ENCODE measurements at regions not wholly inside any gene's neighbourhood (a gene's known extent, or its start where the extent isn't known, plus 50 kb on each side); places are given as distances from the start of the nearest gene placed in this dataset.

DNA sequence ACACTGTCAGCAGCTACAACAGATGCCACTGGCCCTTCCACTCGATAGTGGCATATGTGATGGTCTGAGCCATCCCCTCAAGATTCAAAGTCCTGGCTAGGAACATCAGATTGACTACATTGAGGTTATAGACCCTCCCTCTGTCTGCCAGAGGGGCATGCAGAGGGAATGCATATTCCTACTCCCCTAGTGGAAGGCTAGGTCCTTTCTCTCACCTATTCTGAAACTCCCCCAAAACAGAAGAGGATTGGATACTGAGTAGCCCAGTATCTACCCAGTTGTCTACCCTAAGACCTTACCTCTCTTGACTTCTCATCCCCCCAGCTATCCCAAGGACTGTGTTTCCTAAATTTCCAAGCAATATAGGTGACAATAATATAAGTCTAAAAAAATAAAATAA, 78.5 kb upstream of the PDE4D start:
- intact Hi-C loops (cut with DNase I; ENCODE audit: low total_unique reads): no loop called here
- 67 to 90% (median 81%) methylated on average over 1 of the region's 1 CpG for WGBS, 5 donors
- no peak for TF ChIP-seq POLR2AphosphoS5 (IDR thresholded peaks at IDR 0.05)
- TF ChIP-seq, protein P1, sequence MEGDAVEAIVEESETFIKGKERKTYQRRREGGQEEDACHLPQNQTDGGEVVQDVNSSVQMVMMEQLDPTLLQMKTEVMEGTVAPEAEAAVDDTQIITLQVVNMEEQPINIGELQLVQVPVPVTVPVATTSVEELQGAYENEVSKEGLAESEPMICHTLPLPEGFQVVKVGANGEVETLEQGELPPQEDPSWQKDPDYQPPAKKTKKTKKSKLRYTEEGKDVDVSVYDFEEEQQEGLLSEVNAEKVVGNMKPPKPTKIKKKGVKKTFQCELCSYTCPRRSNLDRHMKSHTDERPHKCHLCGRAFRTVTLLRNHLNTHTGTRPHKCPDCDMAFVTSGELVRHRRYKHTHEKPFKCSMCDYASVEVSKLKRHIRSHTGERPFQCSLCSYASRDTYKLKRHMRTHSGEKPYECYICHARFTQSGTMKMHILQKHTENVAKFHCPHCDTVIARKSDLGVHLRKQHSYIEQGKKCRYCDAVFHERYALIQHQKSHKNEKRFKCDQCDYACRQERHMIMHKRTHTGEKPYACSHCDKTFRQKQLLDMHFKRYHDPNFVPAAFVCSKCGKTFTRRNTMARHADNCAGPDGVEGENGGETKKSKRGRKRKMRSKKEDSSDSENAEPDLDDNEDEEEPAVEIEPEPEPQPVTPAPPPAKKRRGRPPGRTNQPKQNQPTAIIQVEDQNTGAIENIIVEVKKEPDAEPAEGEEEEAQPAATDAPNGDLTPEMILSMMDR (IDR thresholded peaks at IDR 0.05 in 8 of 11, conservative IDR thresholded peaks at IDR 0.05 in 3 of 11): no peak
- no peak for TF ChIP-seq POLR2A (IDR thresholded peaks at IDR 0.05)

DNA sequence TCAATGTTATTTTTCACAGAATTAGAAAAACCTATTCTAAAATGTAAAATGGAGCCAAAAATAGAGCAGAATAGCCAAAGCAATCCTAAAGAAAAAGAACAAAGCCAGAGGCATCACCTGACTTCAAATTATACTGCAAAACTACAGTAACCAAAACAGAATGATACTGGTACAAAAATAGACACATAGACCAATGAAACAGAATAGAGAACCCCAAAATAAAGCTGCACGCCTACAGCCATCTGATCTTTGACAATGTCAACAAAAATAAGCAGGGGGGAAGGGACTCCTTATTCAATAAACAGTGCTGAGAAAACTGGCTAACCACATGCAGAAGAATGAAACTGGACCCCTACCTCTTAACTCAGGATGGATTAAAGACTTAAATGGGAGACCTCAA, 65.8 kb upstream of the PDE4D start:
- 69 to 94% (median 80%) methylated on average over 1 of the region's 1 CpG for WGBS, 5 donors
- no peaks in the 10 kb centered on the region for H3K36me3 ChIP-seq
- no peaks in the 10 kb centered on the region for H3K9me3 ChIP-seq
- no peak for DNase-seq
- TF ChIP-seq POLR2A (IDR thresholded peaks at IDR 0.05) (no peak), POLR2AphosphoS5 (IDR thresholded peaks at IDR 0.05) (no peak)
- TF ChIP-seq, protein P1 (IDR thresholded peaks at IDR 0.05 in 8 of 11, conservative IDR thresholded peaks at IDR 0.05 in 3 of 11): no peak
- H3K27ac ChIP-seq: no peak overlapping the region
- H3K4me1 ChIP-seq: no peaks in the 10 kb centered on the region
- H3K27me3 ChIP-seq (replicated peaks in 1 of 7): no peaks in the 10 kb centered on the region
- intact Hi-C loops (cut with DNase I; ENCODE audit: low total_unique reads): no loop called here
- no peak overlapping the region for H3K4me3 ChIP-seq

More for the DNA sequence above, 78.5 kb upstream of the PDE4D start:
- no peaks in the 10 kb centered on the region for H3K4me1 ChIP-seq
- H3K9me3 ChIP-seq: no peaks in the 10 kb centered on the region
- H3K4me3 ChIP-seq: no peak overlapping the region
- H3K27me3 ChIP-seq (replicated peaks in 1 of 7): no peaks in the 10 kb centered on the region
- H3K36me3 ChIP-seq: no peaks in the 10 kb centered on the region
- no peak overlapping the region for H3K27ac ChIP-seq
- DNase-seq: no peak

DNA sequence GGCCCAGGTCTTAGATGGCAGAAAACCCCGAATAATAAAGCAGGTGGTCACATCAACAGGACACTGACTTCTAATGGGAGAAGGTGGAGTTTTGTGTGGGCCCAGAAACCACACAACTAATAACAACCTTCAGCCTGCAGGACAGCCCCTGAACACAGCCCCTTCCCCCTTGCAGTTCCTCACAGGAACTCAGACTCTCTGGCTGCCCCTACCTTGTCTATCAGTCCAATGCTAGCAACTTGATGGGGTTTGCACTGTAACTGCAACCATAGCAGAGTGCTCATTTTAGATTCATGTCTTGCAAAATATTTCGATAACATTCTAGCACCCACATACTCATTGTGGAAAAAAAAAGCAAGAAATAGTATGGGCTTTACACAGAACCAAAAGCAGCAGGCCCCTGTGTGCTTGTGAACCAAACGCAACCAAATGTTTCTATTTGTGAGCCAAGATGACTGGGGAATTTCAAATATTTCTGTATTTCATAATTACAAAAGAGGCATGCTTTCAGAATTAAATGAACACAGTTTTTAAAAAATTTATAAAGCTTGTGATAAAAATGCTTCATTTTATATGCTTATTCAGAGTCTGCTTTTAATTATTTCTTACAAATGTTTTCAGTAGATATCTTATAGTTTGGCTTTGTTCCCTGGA, 62.7 kb upstream of the PDE4D start:
- no peaks in the 10 kb centered on the region for H3K4me1 ChIP-seq
- no peaks in the 10 kb centered on the region for H3K36me3 ChIP-seq
- no peaks in the 10 kb centered on the region for H3K9me3 ChIP-seq
- intact Hi-C loops (cut with DNase I; ENCODE audit: low total_unique reads): no loop called here
- WGBS, 5 donors: 85 to 94% (median 89%) methylated on average over 3 of the region's 3 CpGs
- no peak overlapping the region for H3K4me3 ChIP-seq
- no peak for TF ChIP-seq POLR2AphosphoS5 (IDR thresholded peaks at IDR 0.05)
- TF ChIP-seq POLR2A (IDR thresholded peaks at IDR 0.05): no peak
- TF ChIP-seq, protein P1 (IDR thresholded peaks at IDR 0.05 in 8 of 11, conservative IDR thresholded peaks at IDR 0.05 in 3 of 11): no peak
- H3K27ac ChIP-seq: no peak overlapping the region
- H3K27me3 ChIP-seq (replicated peaks in 1 of 7): no peaks in the 10 kb centered on the region
- DNase-seq: no peak

DNA sequence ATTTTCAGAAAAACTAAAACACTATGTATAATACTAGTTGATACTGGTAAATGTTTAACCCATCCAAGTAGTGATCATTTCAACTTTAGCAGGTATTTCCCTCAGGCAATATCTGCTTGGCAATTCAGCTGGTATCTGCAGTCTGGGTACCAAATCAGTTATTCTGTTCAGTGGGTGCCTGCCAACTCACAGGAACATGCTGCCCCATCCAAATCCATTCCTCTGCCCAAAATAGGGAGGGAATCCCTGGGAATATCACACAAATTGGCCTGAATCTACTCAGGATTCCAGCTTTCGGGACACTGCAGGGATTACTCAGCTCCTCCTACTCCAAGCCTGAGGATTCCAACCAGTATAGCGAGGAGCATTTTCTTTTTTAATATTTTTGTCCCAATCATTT, 61.7 kb upstream of the PDE4D start:
- H3K27ac ChIP-seq: no peak overlapping the region
- no peaks in the 10 kb centered on the region for H3K4me1 ChIP-seq
- DNase-seq: no peak
- H3K27me3 ChIP-seq (replicated peaks in 1 of 7): no peaks in the 10 kb centered on the region
- no peaks in the 10 kb centered on the region for H3K9me3 ChIP-seq
- H3K36me3 ChIP-seq: no peaks in the 10 kb centered on the region
- intact Hi-C loops (cut with DNase I; ENCODE audit: low total_unique reads): no loop called here
- no peak overlapping the region for H3K4me3 ChIP-seq
- TF ChIP-seq, protein P1 (IDR thresholded peaks at IDR 0.05 in 8 of 11, conservative IDR thresholded peaks at IDR 0.05 in 3 of 11): no peak
- TF ChIP-seq POLR2AphosphoS5 (IDR thresholded peaks at IDR 0.05) (no peak), POLR2A (IDR thresholded peaks at IDR 0.05) (no peak)
- WGBS, 5 donors: 79 to 100% (median 86%) methylated on average over 2 of the region's 2 CpGs

Data from spleen (tissue), 11 donors.